ENCODE measurements at regions not wholly inside any gene's neighbourhood (a gene's known extent, or its start where the extent isn't known, plus 50 kb on each side); places are given as distances from the start of the nearest gene placed in this dataset.

DNA sequence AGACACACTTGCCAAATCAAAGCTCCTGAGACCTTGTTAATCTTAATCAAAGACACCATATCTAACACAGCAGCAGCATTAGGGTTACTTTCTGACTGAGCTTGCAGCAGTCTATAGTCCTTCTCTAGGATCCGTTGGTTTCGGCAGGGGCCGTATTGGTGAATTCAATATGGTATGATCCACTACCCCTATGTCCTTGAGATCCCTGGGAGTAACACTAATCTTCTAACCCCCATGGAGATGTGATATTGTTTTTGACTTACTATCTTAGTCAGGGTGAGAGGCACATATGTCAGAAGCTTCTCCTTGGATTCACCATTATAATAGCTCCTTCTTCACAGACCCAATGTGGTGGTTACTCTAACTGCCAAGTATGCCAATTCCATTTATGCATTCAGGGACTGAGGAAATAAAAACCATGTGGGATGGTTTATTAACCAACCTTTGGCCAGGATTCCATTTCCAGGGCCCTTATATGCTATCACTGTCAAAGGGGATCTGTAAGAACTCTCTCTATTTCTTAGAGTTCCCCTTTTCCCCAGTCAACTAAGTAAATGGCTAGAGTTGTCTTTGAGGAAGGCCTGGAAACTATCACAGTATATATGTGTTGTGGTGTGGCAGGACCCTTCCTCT is 673.6 kb upstream of the USP24 start:
- H3K9me3 ChIP-seq (replicated peaks; ENCODE audit: control insufficient read depth, insufficient read depth, low read length): no peaks in the 10 kb centered on the region
- intact Hi-C loops (cut with micrococcal nuclease; ENCODE audit: unreplicated experiment): no loop called here
- RAD21 ChIA-PET (ENCODE audit: unreplicated experiment): no interaction called here
- no peaks in the 10 kb centered on the region for H3K79me2 ChIP-seq (ENCODE audit: control insufficient read depth, insufficient read depth, low read length)
- H2AFZ ChIP-seq (ENCODE audit: control insufficient read depth, low read depth, low read length): no peak overlapping the region
- no peaks in the 10 kb centered on the region for H3K4me1 ChIP-seq (ENCODE audit: control insufficient read depth, insufficient read depth, low read length)
- DNase-seq (ENCODE audit: low read depth, low spot score): no peak
- CTCF ChIA-PET: interaction anchor here (1.0 to 2.0 kb wide), 3 partner anchors 10 to 695 kb away, joined by 3 to 5 read pairs (median 3); no protein-coding TSS in a partner anchor
- no peak overlapping the region for H3K4me3 ChIP-seq
- no peaks in the 10 kb centered on the region for H3K36me3 ChIP-seq (ENCODE audit: control insufficient read depth in 2 of 2, insufficient read depth in 2 of 2, low read length in 1 of 2)
- H3K27me3 ChIP-seq (replicated peaks in 1 of 2; ENCODE audit: control insufficient read depth in 2 of 2, insufficient read depth in 2 of 2, low read length in 1 of 2): peaks cover 0 to 2% of the 10 kb centered on the region in 2 experiments; a peak in 1 of 4 replicates
- H4K20me1 ChIP-seq (ENCODE audit: control insufficient read depth, insufficient read depth): no peaks in the 10 kb centered on the region
- no peak overlapping the region for H3K9ac ChIP-seq (ENCODE audit: control insufficient read depth, insufficient read depth, low read length)
- ATAC-seq: no peak
- in situ Hi-C loops (cut with MboI): no loop called here
- no peak overlapping the region for H3K4me2 ChIP-seq (ENCODE audit: control insufficient read depth, insufficient read depth)
- no peak for FAIRE-seq
- BruUV-seq (replicated peaks): no TSS peak
- POLR2A ChIA-PET: no interaction called here
- 93% methylated on average over 3 of the region's 3 CpGs for WGBS (ENCODE audit: insufficient coverage, insufficient replicate concordance, low lambda C conversion rate, missing lambda C conversion rate)
- H3K27ac ChIP-seq (ENCODE audit: control insufficient read depth, insufficient read depth): no peak overlapping the region
- SMC1A ChIA-PET (ENCODE audit: uncharacterized antibody, unreplicated experiment): no interaction called here
- TF ChIP-seq, protein P1, sequence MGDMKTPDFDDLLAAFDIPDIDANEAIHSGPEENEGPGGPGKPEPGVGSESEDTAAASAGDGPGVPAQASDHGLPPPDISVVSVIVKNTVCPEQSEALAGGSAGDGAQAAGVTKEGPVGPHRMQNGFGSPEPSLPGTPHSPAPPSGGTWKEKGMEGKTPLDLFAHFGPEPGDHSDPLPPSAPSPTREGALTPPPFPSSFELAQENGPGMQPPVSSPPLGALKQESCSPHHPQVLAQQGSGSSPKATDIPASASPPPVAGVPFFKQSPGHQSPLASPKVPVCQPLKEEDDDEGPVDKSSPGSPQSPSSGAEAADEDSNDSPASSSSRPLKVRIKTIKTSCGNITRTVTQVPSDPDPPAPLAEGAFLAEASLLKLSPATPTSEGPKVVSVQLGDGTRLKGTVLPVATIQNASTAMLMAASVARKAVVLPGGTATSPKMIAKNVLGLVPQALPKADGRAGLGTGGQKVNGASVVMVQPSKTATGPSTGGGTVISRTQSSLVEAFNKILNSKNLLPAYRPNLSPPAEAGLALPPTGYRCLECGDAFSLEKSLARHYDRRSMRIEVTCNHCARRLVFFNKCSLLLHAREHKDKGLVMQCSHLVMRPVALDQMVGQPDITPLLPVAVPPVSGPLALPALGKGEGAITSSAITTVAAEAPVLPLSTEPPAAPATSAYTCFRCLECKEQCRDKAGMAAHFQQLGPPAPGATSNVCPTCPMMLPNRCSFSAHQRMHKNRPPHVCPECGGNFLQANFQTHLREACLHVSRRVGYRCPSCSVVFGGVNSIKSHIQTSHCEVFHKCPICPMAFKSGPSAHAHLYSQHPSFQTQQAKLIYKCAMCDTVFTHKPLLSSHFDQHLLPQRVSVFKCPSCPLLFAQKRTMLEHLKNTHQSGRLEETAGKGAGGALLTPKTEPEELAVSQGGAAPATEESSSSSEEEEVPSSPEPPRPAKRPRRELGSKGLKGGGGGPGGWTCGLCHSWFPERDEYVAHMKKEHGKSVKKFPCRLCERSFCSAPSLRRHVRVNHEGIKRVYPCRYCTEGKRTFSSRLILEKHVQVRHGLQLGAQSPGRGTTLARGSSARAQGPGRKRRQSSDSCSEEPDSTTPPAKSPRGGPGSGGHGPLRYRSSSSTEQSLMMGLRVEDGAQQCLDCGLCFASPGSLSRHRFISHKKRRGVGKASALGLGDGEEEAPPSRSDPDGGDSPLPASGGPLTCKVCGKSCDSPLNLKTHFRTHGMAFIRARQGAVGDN (IDR thresholded peaks at IDR 0.05): no peak
- TF ChIP-seq PAX5 (IDR thresholded peaks at IDR 0.05; ENCODE audit: borderline replicate concordance, low read depth, low read length) (no peak), ZNF274 (IDR thresholded peaks at IDR 0.05; ENCODE audit: insufficient read depth, insufficient read length) (no peak), SIN3A (IDR thresholded peaks at IDR 0.05; ENCODE audit: low read depth, low read length) (no peak), ZNF217 (IDR thresholded peaks at IDR 0.05) (no peak), ZZZ3 (IDR thresholded peaks at IDR 0.05; ENCODE audit: control insufficient read depth, insufficient read length, low read depth) (no peak)
- TF ChIP-seq, protein P2, sequence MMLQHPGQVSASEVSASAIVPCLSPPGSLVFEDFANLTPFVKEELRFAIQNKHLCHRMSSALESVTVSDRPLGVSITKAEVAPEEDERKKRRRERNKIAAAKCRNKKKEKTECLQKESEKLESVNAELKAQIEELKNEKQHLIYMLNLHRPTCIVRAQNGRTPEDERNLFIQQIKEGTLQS (IDR thresholded peaks at IDR 0.05; ENCODE audit: borderline replicate concordance, extremely low read depth, low read depth, low read length): no peak
- TF ChIP-seq, protein P3, sequence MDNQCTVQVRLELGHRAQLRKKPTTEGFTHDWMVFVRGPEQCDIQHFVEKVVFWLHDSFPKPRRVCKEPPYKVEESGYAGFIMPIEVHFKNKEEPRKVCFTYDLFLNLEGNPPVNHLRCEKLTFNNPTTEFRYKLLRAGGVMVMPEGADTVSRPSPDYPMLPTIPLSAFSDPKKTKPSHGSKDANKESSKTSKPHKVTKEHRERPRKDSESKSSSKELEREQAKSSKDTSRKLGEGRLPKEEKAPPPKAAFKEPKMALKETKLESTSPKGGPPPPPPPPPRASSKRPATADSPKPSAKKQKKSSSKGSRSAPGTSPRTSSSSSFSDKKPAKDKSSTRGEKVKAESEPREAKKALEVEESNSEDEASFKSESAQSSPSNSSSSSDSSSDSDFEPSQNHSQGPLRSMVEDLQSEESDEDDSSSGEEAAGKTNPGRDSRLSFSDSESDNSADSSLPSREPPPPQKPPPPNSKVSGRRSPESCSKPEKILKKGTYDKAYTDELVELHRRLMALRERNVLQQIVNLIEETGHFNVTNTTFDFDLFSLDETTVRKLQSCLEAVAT (IDR thresholded peaks at IDR 0.05): no peak
- TF ChIP-seq, protein P4, sequence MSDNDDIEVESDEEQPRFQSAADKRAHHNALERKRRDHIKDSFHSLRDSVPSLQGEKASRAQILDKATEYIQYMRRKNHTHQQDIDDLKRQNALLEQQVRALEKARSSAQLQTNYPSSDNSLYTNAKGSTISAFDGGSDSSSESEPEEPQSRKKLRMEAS (IDR thresholded peaks at IDR 0.05; ENCODE audit: low read depth, low read length): no peak
- TF ChIP-seq, protein P5, sequence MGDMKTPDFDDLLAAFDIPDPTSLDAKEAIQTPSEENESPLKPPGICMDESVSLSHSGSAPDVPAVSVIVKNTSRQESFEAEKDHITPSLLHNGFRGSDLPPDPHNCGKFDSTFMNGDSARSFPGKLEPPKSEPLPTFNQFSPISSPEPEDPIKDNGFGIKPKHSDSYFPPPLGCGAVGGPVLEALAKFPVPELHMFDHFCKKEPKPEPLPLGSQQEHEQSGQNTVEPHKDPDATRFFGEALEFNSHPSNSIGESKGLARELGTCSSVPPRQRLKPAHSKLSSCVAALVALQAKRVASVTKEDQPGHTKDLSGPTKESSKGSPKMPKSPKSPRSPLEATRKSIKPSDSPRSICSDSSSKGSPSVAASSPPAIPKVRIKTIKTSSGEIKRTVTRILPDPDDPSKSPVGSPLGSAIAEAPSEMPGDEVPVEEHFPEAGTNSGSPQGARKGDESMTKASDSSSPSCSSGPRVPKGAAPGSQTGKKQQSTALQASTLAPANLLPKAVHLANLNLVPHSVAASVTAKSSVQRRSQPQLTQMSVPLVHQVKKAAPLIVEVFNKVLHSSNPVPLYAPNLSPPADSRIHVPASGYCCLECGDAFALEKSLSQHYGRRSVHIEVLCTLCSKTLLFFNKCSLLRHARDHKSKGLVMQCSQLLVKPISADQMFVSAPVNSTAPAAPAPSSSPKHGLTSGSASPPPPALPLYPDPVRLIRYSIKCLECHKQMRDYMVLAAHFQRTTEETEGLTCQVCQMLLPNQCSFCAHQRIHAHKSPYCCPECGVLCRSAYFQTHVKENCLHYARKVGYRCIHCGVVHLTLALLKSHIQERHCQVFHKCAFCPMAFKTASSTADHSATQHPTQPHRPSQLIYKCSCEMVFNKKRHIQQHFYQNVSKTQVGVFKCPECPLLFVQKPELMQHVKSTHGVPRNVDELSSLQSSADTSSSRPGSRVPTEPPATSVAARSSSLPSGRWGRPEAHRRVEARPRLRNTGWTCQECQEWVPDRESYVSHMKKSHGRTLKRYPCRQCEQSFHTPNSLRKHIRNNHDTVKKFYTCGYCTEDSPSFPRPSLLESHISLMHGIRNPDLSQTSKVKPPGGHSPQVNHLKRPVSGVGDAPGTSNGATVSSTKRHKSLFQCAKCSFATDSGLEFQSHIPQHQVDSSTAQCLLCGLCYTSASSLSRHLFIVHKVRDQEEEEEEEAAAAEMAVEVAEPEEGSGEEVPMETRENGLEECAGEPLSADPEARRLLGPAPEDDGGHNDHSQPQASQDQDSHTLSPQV (IDR thresholded peaks at IDR 0.05): no peak
